Astrocyte (in vitro differentiated cells and primary cell): ENCODE measurements at regions not wholly inside any gene's neighbourhood (a gene's known extent, or its start where the extent isn't known, plus 50 kb on each side); places are given as distances from the start of the nearest gene placed in this dataset.

Experiments
- DNase-seq: peaks from one replicate; pipeline ENCODE4 v3.0.0-alpha.2; 2010; ENCODE audit warnings: low read depth
- FAIRE-seq: peaks from 2 replicates; lab custom pipeline; 2011; peaks lifted over from hg19 to GRCh38; lab: Jason Lieb, UNC
- H2AFZ ChIP-seq: 2 replicates; pipeline ENCODE4 v1.6.0; 2012; ENCODE audit warnings: low read depth, low read length, inconsistent platforms
- H3K27ac ChIP-seq: 2 replicates; pipeline ENCODE4 v1.5.1; 2011; ENCODE audit warnings: low read depth, low read length, inconsistent platforms
- H3K27me3 ChIP-seq: 2 replicates; pipeline ENCODE4 v1.6.0; 2011; ENCODE audit warnings: low read length, inconsistent platforms; ENCODE audit not compliant: insufficient read depth
- H3K36me3 ChIP-seq: 2 replicates; pipeline ENCODE4 v1.5.1; 2011; ENCODE audit warnings: low read length, inconsistent platforms; ENCODE audit not compliant: insufficient read depth
- H3K4me1 ChIP-seq: 2 replicates; pipeline ENCODE4 v1.5.1; 2011; ENCODE audit warnings: low read length, inconsistent platforms; ENCODE audit not compliant: insufficient read depth
- H3K4me2 ChIP-seq: 2 replicates; pipeline ENCODE4 v1.6.0; 2012; ENCODE audit warnings: low read length, inconsistent platforms
- H3K4me3 ChIP-seq: 2 replicates; pipeline ENCODE4 v1.5.1; 2011; ENCODE audit warnings: low read depth, mild to moderate bottlenecking, low read length, inconsistent platforms; ENCODE audit not compliant: insufficient read depth
- H3K79me2 ChIP-seq: 2 replicates; pipeline ENCODE4 v1.6.0; 2012; ENCODE audit warnings: mild to moderate bottlenecking, low read length, inconsistent platforms; ENCODE audit not compliant: insufficient read depth
- H3K9ac ChIP-seq: 2 replicates; pipeline ENCODE4 v1.6.0; 2012; ENCODE audit warnings: mild to moderate bottlenecking, low read length, inconsistent platforms
- H3K9me3 ChIP-seq: 2 replicates; pipeline ENCODE4 v1.5.1; 2012; ENCODE audit warnings: low read depth, mild to moderate bottlenecking, low read length, inconsistent platforms; ENCODE audit not compliant: insufficient read depth
- H4K20me1 ChIP-seq: 2 replicates; pipeline ENCODE4 v1.6.0; 2012; ENCODE audit warnings: low read length, inconsistent platforms; ENCODE audit not compliant: insufficient read depth
- H3K27ac Mint-ChIP-seq: one replicate; pipeline ENCODE4 v1.8.0; 2021; ENCODE audit warnings: mild to moderate bottlenecking, mixed read lengths; ENCODE audit not compliant: unreplicated experiment
- H3K27me3 Mint-ChIP-seq: one replicate; pipeline ENCODE4 v1.8.0; 2021; ENCODE audit warnings: low read depth, mixed read lengths; ENCODE audit not compliant: unreplicated experiment
- H3K36me3 Mint-ChIP-seq: one replicate; pipeline ENCODE4 v1.8.0; 2021; ENCODE audit warnings: low read depth, mixed read lengths; ENCODE audit not compliant: unreplicated experiment
- H3K4me1 Mint-ChIP-seq: one replicate; pipeline ENCODE4 v1.8.0; 2021; ENCODE audit warnings: low read depth, mixed read lengths; ENCODE audit not compliant: unreplicated experiment
- H3K4me3 Mint-ChIP-seq: one replicate; pipeline ENCODE4 v1.8.0; 2021; ENCODE audit warnings: mild to moderate bottlenecking, moderate library complexity, mixed read lengths; ENCODE audit not compliant: unreplicated experiment
- H3K9me3 Mint-ChIP-seq: one replicate; pipeline ENCODE4 v1.8.0; 2021; ENCODE audit warnings: mild to moderate bottlenecking, mixed read lengths; ENCODE audit not compliant: unreplicated experiment
- EZH2 ChIP-seq: IDR thresholded peaks from 2 replicates; pipeline ENCODE4 v1.6.1; 2012; ENCODE audit warnings: mild to moderate bottlenecking, low read length, inconsistent platforms; ENCODE audit not compliant: insufficient read depth
- TF ChIP-seq, protein P1 (sequence below): IDR thresholded peaks from 2 replicates; pipeline ENCODE4 v1.5.1; 2011; ENCODE audit warnings: low read depth, mild to moderate bottlenecking, inconsistent platforms, low read length, moderate library complexity; ENCODE audit not compliant: insufficient read depth

DNA sequence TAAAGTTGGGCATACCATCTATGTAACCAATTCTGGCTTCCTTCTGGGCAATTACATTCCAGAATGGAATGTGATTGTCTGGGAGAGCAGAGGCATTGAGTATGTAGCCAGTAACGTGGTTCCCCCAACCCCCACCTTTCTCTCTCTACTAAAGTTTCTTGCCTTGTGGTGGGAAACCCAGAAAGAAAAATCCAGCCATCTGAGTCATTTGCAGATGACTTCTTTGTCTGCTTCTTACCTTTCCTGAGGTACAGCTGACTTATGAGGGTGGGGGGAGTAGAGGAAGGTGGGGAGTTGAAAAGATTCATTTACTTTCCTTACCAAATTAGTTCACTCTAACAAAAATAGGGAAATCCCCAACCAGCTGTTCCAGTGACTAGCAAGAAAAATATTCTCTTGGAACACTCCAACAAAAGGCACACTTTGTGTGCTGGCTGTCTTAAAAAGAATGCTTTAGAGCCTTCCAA is 112.1 kb upstream of the FRMD6 start:
- H3K9me3 Mint-ChIP-seq, result peaks cover 2% of the 10 kb centered on the region
- Histone ChIP-seq H2AFZ (no peak overlapping the region), H3K4me1 (peaks cover 20% of the 10 kb centered on the region), H3K36me3 (no peaks in the 10 kb centered on the region), H3K9me3 (no peaks in the 10 kb centered on the region), H3K27me3 (no peaks in the 10 kb centered on the region), H3K9ac (peak overlapping the region; percentile 75), H3K4me3 (no peak overlapping the region), H3K79me2 (no peaks in the 10 kb centered on the region), H3K27ac (peak overlapping the region; percentile 97), H4K20me1 (no peaks in the 10 kb centered on the region), H3K4me2 (peak overlapping the region; percentile 56)
- peak; percentile 76 for FAIRE-seq
- peak; percentile 97 for DNase-seq
- no peak for TF ChIP-seq EZH2
- H3K27me3 Mint-ChIP-seq, result no peaks in the 10 kb centered on the region
- H3K36me3 Mint-ChIP-seq, result no peaks in the 10 kb centered on the region
- peak overlapping the region; percentile 96 for H3K27ac Mint-ChIP-seq
- peaks cover 39% of the 10 kb centered on the region for H3K4me1 Mint-ChIP-seq
- no peak overlapping the region for H3K4me3 Mint-ChIP-seq

GRCh38 chr14:51540364-51540763 is 111.3 kb upstream of the FRMD6 start:
- Histone ChIP-seq H3K4me2 (peak overlapping the region; percentile 56), H3K9ac (peak overlapping the region; percentile 75)
- H3K4me3 Mint-ChIP-seq, result peak overlapping the region; percentile 27

GRCh38 chr14:51544471-51544870 is 107.2 kb upstream of the FRMD6 start:
- peak overlapping the region; percentile 100 for H3K27ac Mint-ChIP-seq
- Histone ChIP-seq H3K4me3 (no peak overlapping the region), H3K9me3 (no peaks in the 10 kb centered on the region), H3K27me3 (no peaks in the 10 kb centered on the region), H3K36me3 (no peaks in the 10 kb centered on the region), H4K20me1 (no peaks in the 10 kb centered on the region), H3K79me2 (no peaks in the 10 kb centered on the region), H2AFZ (no peak overlapping the region), H3K27ac (peak overlapping the region; percentile 98), H3K4me1 (peaks cover 50% of the 10 kb centered on the region), H3K4me2 (no peak overlapping the region), H3K9ac (no peak overlapping the region)
- FAIRE-seq, result no peak
- no peaks in the 10 kb centered on the region for H3K9me3 Mint-ChIP-seq
- H3K27me3 Mint-ChIP-seq, result no peaks in the 10 kb centered on the region
- no peak overlapping the region for H3K4me3 Mint-ChIP-seq
- no peaks in the 10 kb centered on the region for H3K36me3 Mint-ChIP-seq
- no peak for TF ChIP-seq EZH2
- TF ChIP-seq, protein P1, sequence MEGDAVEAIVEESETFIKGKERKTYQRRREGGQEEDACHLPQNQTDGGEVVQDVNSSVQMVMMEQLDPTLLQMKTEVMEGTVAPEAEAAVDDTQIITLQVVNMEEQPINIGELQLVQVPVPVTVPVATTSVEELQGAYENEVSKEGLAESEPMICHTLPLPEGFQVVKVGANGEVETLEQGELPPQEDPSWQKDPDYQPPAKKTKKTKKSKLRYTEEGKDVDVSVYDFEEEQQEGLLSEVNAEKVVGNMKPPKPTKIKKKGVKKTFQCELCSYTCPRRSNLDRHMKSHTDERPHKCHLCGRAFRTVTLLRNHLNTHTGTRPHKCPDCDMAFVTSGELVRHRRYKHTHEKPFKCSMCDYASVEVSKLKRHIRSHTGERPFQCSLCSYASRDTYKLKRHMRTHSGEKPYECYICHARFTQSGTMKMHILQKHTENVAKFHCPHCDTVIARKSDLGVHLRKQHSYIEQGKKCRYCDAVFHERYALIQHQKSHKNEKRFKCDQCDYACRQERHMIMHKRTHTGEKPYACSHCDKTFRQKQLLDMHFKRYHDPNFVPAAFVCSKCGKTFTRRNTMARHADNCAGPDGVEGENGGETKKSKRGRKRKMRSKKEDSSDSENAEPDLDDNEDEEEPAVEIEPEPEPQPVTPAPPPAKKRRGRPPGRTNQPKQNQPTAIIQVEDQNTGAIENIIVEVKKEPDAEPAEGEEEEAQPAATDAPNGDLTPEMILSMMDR, result no peak
- peaks cover 59% of the 10 kb centered on the region for H3K4me1 Mint-ChIP-seq
- DNase-seq, result peak; percentile 46

More at GRCh38 chr14:51540364-51540763, 111.3 kb upstream of the FRMD6 start:
- H3K36me3 ChIP-seq, result no peaks in the 10 kb centered on the region
- H3K27me3 ChIP-seq, result no peaks in the 10 kb centered on the region
- no peak for TF ChIP-seq EZH2
- no peak overlapping the region for H3K4me3 ChIP-seq
- no peak for DNase-seq
- H3K9me3 ChIP-seq, result no peaks in the 10 kb centered on the region
- Mint-ChIP-seq H3K36me3 (no peaks in the 10 kb centered on the region), H3K4me1 (peaks cover 43% of the 10 kb centered on the region), H3K27me3 (no peaks in the 10 kb centered on the region), H3K9me3 (no peaks in the 10 kb centered on the region), H3K27ac (peak overlapping the region; percentile 96)
- FAIRE-seq, result peak; percentile 34
- peaks cover 24% of the 10 kb centered on the region for H3K4me1 ChIP-seq
- no peak overlapping the region for H2AFZ ChIP-seq
- H3K79me2 ChIP-seq, result no peaks in the 10 kb centered on the region
- peak overlapping the region; percentile 97 for H3K27ac ChIP-seq
- H4K20me1 ChIP-seq, result no peaks in the 10 kb centered on the region
